ENCODE measurements at regions not wholly inside any gene's neighbourhood (a gene's known extent, or its start where the extent isn't known, plus 50 kb on each side); places are given as distances from the start of the nearest gene placed in this dataset.

- no peak for TF ChIP-seq CTCF (IDR thresholded peaks at IDR 0.05)
- TF ChIP-seq EP300 (IDR thresholded peaks at IDR 0.05; ENCODE audit: low read depth), result no peak
- TF ChIP-seq POLR2A (IDR thresholded peaks at IDR 0.05), result no peak
These were observed 1075.8 kb upstream of the FLRT2 start for GRCh38 chr14:84454114-84454513.

All from transverse colon (tissue), 3 donors.